22Rv1 (cell line): ENCODE measurements at regions not wholly inside any gene's neighbourhood (a gene's known extent, or its start where the extent isn't known, plus 50 kb on each side); places are given as distances from the start of the nearest gene placed in this dataset.

Source experiments
- H3K27ac ChIP-seq: fragments of 450-650 bp; 2 replicates; pipeline ENCODE4 v1.5.1; 2017
- CTCF ChIP-seq: fragments of 450-650 bp; IDR thresholded peaks from 2 replicates; pipeline ENCODE4 v1.5.1; 2017; ENCODE audit warnings: mild to moderate bottlenecking
- ZFX ChIP-seq: fragments of 450-650 bp; IDR thresholded peaks from 2 replicates; pipeline ENCODE4 v1.6.1; 2017; ENCODE audit warnings: antibody characterized with exemption, borderline replicate concordance

GRCh38 chr4:147303174-147303872, 177.6 kb upstream of the EDNRA start:
- TF ChIP-seq ZFX (no peak), CTCF (no peak)
- no peak overlapping the region for H3K27ac ChIP-seq

GRCh38 chr4:147303873-147304229, 177.0 kb upstream of the EDNRA start:
- no peak overlapping the region for H3K27ac ChIP-seq
- no peak for TF ChIP-seq ZFX
- TF ChIP-seq CTCF, result no peak

- TF ChIP-seq ZFX, result no peak
- no peak for TF ChIP-seq CTCF
- no peak overlapping the region for H3K27ac ChIP-seq
Measured at GRCh38 chr4:147307896-147308674, 172.8 kb upstream of the EDNRA start.

- H3K27ac ChIP-seq, result no peak overlapping the region
- TF ChIP-seq CTCF (no peak), ZFX (no peak)
Measured at GRCh38 chr4:147309434-147309833, 171.5 kb upstream of the EDNRA start.

- H3K27ac ChIP-seq, result no peak overlapping the region
- no peak for TF ChIP-seq CTCF
- TF ChIP-seq ZFX, result no peak
Measured at GRCh38 chr4:147310312-147310711, 170.6 kb upstream of the EDNRA start.

GRCh38 chr4:147311956-147312355, 168.9 kb upstream of the EDNRA start:
- TF ChIP-seq CTCF, result no peak
- no peak for TF ChIP-seq ZFX

GRCh38 chr4:147312376-147313046, 168.4 kb upstream of the EDNRA start:
- no peak for TF ChIP-seq ZFX
- no peak for TF ChIP-seq CTCF
- no peak overlapping the region for H3K27ac ChIP-seq

More at GRCh38 chr4:147311956-147312355, 168.9 kb upstream of the EDNRA start:
- H3K27ac ChIP-seq, result no peak overlapping the region
